Upper lobe of left lung (tissue), 4 donors: ENCODE measurements at regions not wholly inside any gene's neighbourhood (a gene's known extent, or its start where the extent isn't known, plus 50 kb on each side); places are given as distances from the start of the nearest gene placed in this dataset.

Source experiments
- CTCF ChIP-seq, 6 experiments: fragments of 450-650 bp in 4 of 6; fragments of 200-600 bp in 2 of 6; sonication (generic) in 2 of 6; IDR thresholded peaks; one replicate each; pipeline ENCODE4 v1.5.1; 2016 to 2019; ENCODE audit warnings: antibody characterized with exemption in 6 of 6
- POLR2A ChIP-seq, 4 donors: fragments of 450-650 bp; IDR thresholded peaks; one replicate each; pipeline ENCODE4 v1.5.1; 2016 to 2017; ENCODE audit warnings: antibody characterized with exemption in 4 of 4, mild to moderate bottlenecking in 2 of 4

GRCh38 chr18:60172030-60172429, 200.5 kb downstream of the MC4R start:
- no peak for TF ChIP-seq POLR2A (IDR thresholded peaks at IDR 0.05)
- TF ChIP-seq CTCF (IDR thresholded peaks at IDR 0.05), result no peak
